ENCODE measurements at regions not wholly inside any gene's neighbourhood (a gene's known extent, or its start where the extent isn't known, plus 50 kb on each side); places are given as distances from the start of the nearest gene placed in this dataset.
"Not testable (repeated sequence)": the region's sequence is repeated elsewhere in the genome, so short reads cannot be mapped to it uniquely, and the experiment has no call there.

- H3K27ac ChIP-seq = no peak overlapping the region
- TF ChIP-seq ZFX (IDR thresholded peaks at IDR 0.05; ENCODE audit: borderline replicate concordance) = no peak
- TF ChIP-seq CTCF (IDR thresholded peaks at IDR 0.05) = no peak
Observed at GRCh38 chr10:83543691-83544462, 595.4 kb upstream of the GHITM start.

- TF ChIP-seq ZFX (IDR thresholded peaks at IDR 0.05; ENCODE audit: borderline replicate concordance) (no peak), CTCF (IDR thresholded peaks at IDR 0.05) (no peak)
- H3K27ac ChIP-seq = no peak overlapping the region
Observed at GRCh38 chr10:83545901-83546391, 593.4 kb upstream of the GHITM start.

GRCh38 chr10:83551190-83551589 is 588.1 kb upstream of the GHITM start:
- not testable (repeated sequence) for H3K27ac ChIP-seq

GRCh38 chr10:83553366-83553765 is 585.9 kb upstream of the GHITM start:
- H3K27ac ChIP-seq = no peak overlapping the region
- TF ChIP-seq ZFX (IDR thresholded peaks at IDR 0.05; ENCODE audit: borderline replicate concordance) (no peak), CTCF (IDR thresholded peaks at IDR 0.05) (no peak)

- H3K27ac ChIP-seq = no peak overlapping the region
- TF ChIP-seq CTCF (IDR thresholded peaks at IDR 0.05) (no peak), ZFX (IDR thresholded peaks at IDR 0.05; ENCODE audit: borderline replicate concordance) (no peak)
Observed at GRCh38 chr10:83555264-83555663, 584.0 kb upstream of the GHITM start.

- TF ChIP-seq ZFX (IDR thresholded peaks at IDR 0.05; ENCODE audit: borderline replicate concordance) (no peak), CTCF (IDR thresholded peaks at IDR 0.05) (peak; percentile 9; the same call in 1 of the 2 replicates)
- H3K27ac ChIP-seq = no peak overlapping the region
Observed at GRCh38 chr10:83562381-83562780, 576.9 kb upstream of the GHITM start.

GRCh38 chr10:83564889-83565588 is 574.3 kb upstream of the GHITM start:
- no peak for TF ChIP-seq ZFX (IDR thresholded peaks at IDR 0.05; ENCODE audit: borderline replicate concordance)
- no peak for TF ChIP-seq CTCF (IDR thresholded peaks at IDR 0.05)
- no peak overlapping the region for H3K27ac ChIP-seq
